Gastroesophageal sphincter (tissue), 3 donors: ENCODE measurements at regions not wholly inside any gene's neighbourhood (a gene's known extent, or its start where the extent isn't known, plus 50 kb on each side); places are given as distances from the start of the nearest gene placed in this dataset.

Experiments
- POLR2A ChIP-seq, 2 donors: fragments of 450-650 bp; IDR thresholded peaks; one replicate each; pipeline ENCODE4 v1.6.1; 2017; ENCODE audit warnings: antibody characterized with exemption in 2 of 2, mild to moderate bottlenecking in 2 of 2, moderate library complexity in 1 of 2
- POLR2AphosphoS5 ChIP-seq: sonication (generic); formaldehyde crosslinking; IDR thresholded peaks from one replicate; pipeline ENCODE4 v1.6.1; 2017; ENCODE audit warnings: antibody characterized with exemption
- TF ChIP-seq, protein P1 (sequence below), 4 experiments: fragments of 200-600 bp in 2 of 4; fragments of 450-650 bp in 2 of 4; sonication (generic) in 1 of 4; IDR thresholded peaks; one replicate each; pipeline ENCODE4 v1.5.1; 2017 to 2019; ENCODE audit warnings: antibody characterized with exemption in 4 of 4, mild to moderate bottlenecking in 2 of 4, moderate library complexity in 2 of 4

DNA sequence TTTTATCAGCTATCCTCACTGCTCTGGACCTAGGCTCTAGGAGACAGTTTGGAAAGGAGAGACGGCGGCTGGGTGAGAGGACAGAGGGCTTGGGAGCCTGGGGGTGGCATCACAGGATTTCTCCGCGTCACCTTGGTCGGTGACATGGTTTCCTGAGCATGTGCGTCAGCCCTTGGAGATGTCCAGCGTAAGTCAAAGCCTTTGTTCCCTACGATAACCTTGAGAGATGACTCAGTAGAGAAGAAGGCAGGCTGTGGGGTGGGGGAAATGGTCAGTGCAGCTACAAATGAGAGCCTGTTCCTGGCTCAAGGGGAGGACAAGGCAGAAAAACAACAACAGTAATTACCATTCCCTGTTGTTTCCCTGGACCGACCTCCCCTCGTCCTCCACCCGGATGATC lies 90.2 kb upstream of the TBX3 start:
- no peak for TF ChIP-seq POLR2A (IDR thresholded peaks at IDR 0.05)
- TF ChIP-seq, protein P1, sequence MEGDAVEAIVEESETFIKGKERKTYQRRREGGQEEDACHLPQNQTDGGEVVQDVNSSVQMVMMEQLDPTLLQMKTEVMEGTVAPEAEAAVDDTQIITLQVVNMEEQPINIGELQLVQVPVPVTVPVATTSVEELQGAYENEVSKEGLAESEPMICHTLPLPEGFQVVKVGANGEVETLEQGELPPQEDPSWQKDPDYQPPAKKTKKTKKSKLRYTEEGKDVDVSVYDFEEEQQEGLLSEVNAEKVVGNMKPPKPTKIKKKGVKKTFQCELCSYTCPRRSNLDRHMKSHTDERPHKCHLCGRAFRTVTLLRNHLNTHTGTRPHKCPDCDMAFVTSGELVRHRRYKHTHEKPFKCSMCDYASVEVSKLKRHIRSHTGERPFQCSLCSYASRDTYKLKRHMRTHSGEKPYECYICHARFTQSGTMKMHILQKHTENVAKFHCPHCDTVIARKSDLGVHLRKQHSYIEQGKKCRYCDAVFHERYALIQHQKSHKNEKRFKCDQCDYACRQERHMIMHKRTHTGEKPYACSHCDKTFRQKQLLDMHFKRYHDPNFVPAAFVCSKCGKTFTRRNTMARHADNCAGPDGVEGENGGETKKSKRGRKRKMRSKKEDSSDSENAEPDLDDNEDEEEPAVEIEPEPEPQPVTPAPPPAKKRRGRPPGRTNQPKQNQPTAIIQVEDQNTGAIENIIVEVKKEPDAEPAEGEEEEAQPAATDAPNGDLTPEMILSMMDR (IDR thresholded peaks at IDR 0.05): no peak
- no peak for TF ChIP-seq POLR2AphosphoS5
